SK-N-MC (cell line): ENCODE measurements at regions not wholly inside any gene's neighbourhood (a gene's known extent, or its start where the extent isn't known, plus 50 kb on each side); places are given as distances from the start of the nearest gene placed in this dataset.

Experiments used
- DNase-seq: peaks from one replicate; pipeline ENCODE4 v3.0.0-alpha.2; 2011; ENCODE audit warnings: low read depth, low spot score
- H3K27ac ChIP-seq: fragments of 200-600 bp; sonication (generic); 2 replicates; pipeline ENCODE4 v1.5.1; 2016; ENCODE audit warnings: mixed run types
- H3K36me3 ChIP-seq: fragments of 200-600 bp; sonication (generic); 2 replicates; pipeline ENCODE4 v1.6.1; 2017; ENCODE audit warnings: antibody characterized with exemption, low read length, mixed read lengths; ENCODE audit not compliant: insufficient read depth
- H3K4me3 ChIP-seq: fragments of 200-600 bp; sonication (generic); 2 replicates; pipeline ENCODE4 v1.5.1; 2016
- H3K9ac ChIP-seq: fragments of 200-600 bp; sonication (generic); 2 replicates; pipeline ENCODE4 v1.8.0; 2017; ENCODE audit warnings: mixed run types, mixed read lengths; ENCODE audit not compliant: insufficient read length
- H3K9me3 ChIP-seq: fragments of 200-600 bp; sonication (generic); 2 replicates; pipeline ENCODE4 v1.6.1; 2017; ENCODE audit warnings: low read depth, mild to moderate bottlenecking, antibody characterized with exemption, low read length, moderate library complexity, mixed read lengths
- EZH2 ChIP-seq: fragments of 200-600 bp; sonication (generic); IDR thresholded peaks from one replicate; pipeline ENCODE4 v1.6.1; 2017; ENCODE audit warnings: antibody characterized with exemption
- FOXP2 ChIP-seq: optimal IDR thresholded peaks from 2 replicates; pipeline ENCODE3; 2011; ENCODE audit warnings: mild to moderate bottlenecking, moderate library complexity; ENCODE audit not compliant: insufficient read depth; ENCODE audit errors: extremely low read length, control extremely low read depth
- POLR2AphosphoS5 ChIP-seq: IDR thresholded peaks from 2 replicates; pipeline ENCODE4 v1.6.1; 2012; ENCODE audit warnings: mild to moderate bottlenecking, low read depth, low read length, borderline replicate concordance

DNA sequence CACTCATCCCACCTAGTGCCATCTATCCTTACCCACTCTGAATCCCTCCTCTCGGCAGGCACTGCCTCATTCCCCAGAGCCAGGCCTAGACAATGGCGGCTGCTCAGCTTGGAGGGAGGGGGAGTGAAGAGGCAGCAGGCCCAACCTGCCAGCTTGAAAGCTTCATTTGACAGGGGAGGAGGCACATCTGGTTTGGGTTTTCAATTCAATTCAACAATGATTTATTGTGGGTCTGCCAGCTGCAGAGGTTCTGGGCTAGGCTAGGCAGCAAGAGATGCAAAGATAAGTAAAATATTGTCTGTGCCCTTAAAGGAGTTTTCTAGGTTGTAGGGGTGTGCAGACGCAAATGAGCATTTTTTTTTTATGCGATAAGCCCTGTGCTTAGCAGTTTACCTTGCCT lies 58.5 kb downstream of the RTL9 start:
- H3K36me3 ChIP-seq: no peaks in the 10 kb centered on the region
- no peak overlapping the region for H3K4me3 ChIP-seq
- DNase-seq: no peak
- no peak overlapping the region for H3K9ac ChIP-seq
- no peaks in the 10 kb centered on the region for H3K9me3 ChIP-seq
- no peak for TF ChIP-seq EZH2
- TF ChIP-seq POLR2AphosphoS5: no peak
- no peak for TF ChIP-seq FOXP2
- no peak overlapping the region for H3K27ac ChIP-seq

- Histone ChIP-seq H3K36me3 (no peaks in the 10 kb centered on the region), H3K27ac (no peak overlapping the region), H3K9ac (no peak overlapping the region), H3K9me3 (no peaks in the 10 kb centered on the region), H3K4me3 (no peak overlapping the region)
- DNase-seq: no peak
- no peak for TF ChIP-seq POLR2AphosphoS5
- TF ChIP-seq FOXP2: no peak
- TF ChIP-seq EZH2: no peak
Observed at GRCh38 chrX:110418316-110419235, 59.9 kb downstream of the RTL9 start.

DNA sequence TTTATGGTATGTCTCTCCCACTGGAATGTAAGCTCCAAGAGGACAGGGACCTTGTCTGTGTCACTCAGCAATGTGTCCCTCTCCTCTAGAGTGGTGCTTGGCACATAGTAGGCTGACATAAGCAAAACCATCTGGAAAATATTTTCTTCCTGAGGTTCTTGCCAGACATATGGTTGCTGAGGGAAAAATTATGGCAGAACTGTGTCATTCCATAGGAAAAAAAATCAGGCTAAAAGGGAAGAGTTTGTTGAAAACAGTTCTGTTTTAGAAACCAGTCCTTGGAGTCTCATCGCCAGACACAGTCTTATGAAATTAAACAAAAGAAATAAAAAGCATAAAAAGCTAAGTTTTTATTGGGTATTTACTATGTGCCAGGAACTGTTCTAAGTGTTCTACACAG lies 60.9 kb downstream of the RTL9 start:
- no peak for DNase-seq
- Histone ChIP-seq H3K36me3 (no peaks in the 10 kb centered on the region), H3K27ac (no peak overlapping the region)

DNA sequence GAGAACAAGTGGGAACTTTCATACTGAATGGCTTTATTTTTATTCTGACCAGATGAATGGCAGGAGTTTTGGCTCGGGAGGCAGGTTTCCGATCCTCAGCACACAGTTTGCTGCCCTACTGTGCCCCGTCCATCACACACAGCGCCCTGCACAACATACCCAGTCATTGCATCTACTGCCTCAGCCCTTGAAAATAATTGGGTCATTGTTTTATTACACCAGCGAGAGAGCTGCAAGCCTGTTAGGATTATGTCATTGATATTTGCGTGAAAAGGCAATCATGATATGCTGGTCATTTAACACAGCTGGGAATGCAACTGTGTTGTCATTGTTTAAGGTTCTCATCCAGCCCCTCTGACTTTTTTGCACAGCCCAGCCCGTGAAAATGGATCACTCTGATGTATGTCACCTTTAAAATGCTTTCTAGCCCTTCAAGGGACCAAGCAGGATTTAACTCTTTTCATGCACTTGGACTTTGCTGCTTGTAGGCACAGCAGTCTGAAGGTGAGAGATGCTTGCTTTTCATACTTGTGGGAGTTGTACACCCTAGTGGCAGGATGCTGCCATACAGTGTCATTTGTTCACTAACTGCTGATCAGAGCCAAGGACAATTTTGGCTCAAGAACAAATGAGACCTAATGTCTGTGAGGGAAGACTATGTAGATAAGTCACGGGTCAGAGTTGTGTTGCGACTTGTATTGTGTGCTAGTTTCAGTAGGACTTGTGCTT lies 62.3 kb downstream of the RTL9 start:
- DNase-seq: no peak
- Histone ChIP-seq H3K4me3 (no peak overlapping the region), H3K9ac (no peak overlapping the region), H3K9me3 (no peaks in the 10 kb centered on the region), H3K36me3 (no peaks in the 10 kb centered on the region), H3K27ac (no peak overlapping the region)
- no peak for TF ChIP-seq POLR2AphosphoS5
- TF ChIP-seq FOXP2: no peak
- no peak for TF ChIP-seq EZH2

More for the DNA sequence above, 60.9 kb downstream of the RTL9 start:
- Histone ChIP-seq H3K9ac (no peak overlapping the region), H3K4me3 (no peak overlapping the region), H3K9me3 (no peaks in the 10 kb centered on the region)
- TF ChIP-seq FOXP2: no peak
- TF ChIP-seq POLR2AphosphoS5: no peak
- no peak for TF ChIP-seq EZH2

DNA sequence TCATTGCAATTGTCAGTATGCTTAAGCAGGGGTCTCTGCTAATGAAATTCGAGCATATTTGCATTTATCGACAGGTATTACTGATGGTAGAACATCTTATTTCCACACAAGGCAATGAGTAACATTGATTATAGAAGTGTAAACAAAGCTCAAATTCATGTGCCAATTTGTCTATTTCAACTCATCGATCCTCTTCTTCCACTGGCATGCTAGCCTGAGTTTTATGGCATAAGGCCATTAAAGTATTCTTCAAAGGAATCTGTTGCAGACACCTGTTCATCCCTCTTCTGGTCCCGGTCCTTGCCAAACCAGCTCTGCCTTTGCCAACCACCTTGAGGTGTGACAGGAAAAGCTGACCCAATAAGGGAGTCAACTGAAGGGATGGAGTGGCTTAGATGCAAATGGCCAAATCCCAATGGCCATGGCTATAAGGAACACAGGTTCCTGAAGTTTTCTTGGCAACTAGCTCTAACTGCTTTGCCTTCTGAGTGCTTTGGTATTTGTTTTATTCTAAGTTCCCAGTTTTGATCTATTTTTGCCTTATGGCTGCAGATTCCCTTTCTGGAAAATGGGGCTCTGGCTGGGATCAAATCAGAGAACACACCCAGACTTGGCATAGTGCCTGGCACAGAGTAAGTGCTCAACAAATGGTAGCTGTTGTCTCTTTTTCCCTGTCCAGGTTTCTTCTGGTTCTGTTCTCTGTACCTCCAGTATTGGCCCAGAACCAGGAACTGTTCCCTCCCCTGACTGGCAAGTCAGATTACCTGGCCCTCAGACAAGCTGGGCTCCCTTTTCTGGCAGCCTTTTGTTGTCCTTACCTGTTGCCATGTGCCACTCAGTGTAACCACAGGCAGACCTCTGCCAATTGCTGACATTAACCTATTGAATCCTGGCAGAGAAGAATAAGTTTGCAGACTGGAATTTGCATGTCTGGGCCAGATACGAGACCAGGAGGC lies 63.1 kb downstream of the RTL9 start:
- H3K9ac ChIP-seq: no peak overlapping the region
- DNase-seq: no peak
- TF ChIP-seq EZH2 (no peak), POLR2AphosphoS5 (no peak), FOXP2 (no peak)
- H3K4me3 ChIP-seq: no peak overlapping the region
- no peaks in the 10 kb centered on the region for H3K9me3 ChIP-seq
- H3K36me3 ChIP-seq: no peaks in the 10 kb centered on the region
- H3K27ac ChIP-seq: no peak overlapping the region

DNA sequence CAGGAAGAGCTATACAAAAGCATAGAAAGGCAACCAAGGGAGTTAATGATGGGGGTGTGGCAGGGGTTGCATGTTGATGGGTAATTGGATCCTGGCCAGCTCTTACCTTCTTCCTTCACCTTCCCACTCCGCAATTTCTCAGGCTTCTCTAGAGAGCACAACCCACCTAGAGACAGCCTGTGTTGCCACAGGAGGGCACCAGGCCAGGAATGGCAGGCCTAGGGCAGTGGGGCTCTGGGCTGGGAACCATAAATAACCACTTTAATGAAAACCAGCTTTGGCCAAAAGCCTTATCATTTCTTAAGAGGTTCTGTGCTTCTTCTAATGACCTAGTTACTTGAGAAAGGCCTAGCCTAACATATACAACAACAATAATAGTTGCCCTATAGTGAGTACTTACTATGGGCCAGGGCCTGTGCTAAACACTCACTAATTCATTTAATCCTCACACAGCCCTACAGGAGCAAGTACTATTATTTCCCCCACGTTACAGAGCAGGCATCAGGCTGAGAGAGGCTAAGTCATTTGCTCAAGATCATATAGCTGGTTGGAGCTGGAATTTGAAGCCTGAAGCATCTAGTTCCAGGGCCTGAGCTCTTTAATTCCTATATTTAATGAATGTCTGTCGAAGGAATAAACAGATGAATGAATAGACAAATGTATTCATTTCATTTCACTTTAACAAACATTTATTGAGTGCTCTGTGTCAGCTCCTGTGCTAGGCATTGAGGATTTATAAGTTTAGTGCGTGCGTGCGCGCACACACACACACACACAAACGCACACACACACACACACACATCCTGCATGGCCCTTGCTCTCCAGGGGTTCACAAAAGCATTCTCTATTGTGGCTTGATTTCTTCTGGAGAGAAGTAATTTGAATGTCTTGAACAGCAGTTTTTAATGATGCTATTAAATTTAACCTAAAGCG lies 66.8 kb downstream of the RTL9 start:
- no peaks in the 10 kb centered on the region for H3K36me3 ChIP-seq
- TF ChIP-seq FOXP2 (no peak), EZH2 (no peak), POLR2AphosphoS5 (no peak)
- peak overlapping the region; percentile 20; the same call in 1 of the 2 replicates for H3K27ac ChIP-seq
- H3K4me3 ChIP-seq: no peak overlapping the region
- DNase-seq: no peak
- H3K9ac ChIP-seq: no peak overlapping the region
- no peaks in the 10 kb centered on the region for H3K9me3 ChIP-seq

DNA sequence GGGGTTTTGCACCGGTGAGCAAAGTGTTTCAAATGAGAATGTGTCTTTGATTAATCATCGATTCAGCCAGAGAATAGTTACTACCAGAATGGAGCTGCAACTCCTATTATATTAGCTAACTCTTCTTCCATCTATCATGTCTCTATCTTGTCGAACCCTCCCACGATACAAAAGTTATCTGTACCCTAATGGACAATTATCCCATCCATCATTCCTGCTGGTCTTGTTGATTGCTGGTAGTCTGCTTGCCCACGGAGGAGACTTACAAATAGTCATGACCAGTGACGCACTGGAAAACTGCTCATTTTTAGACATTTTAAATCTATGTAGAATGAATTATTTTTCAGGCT lies 67.5 kb downstream of the RTL9 start:
- H3K27ac ChIP-seq: no peak overlapping the region
- TF ChIP-seq FOXP2 (no peak), EZH2 (no peak), POLR2AphosphoS5 (no peak)
- no peak for DNase-seq
- no peak overlapping the region for H3K4me3 ChIP-seq
- no peaks in the 10 kb centered on the region for H3K9me3 ChIP-seq
- H3K9ac ChIP-seq: no peak overlapping the region
- no peaks in the 10 kb centered on the region for H3K36me3 ChIP-seq
